Stomach smooth muscle (tissue), 2 donors: ENCODE measurements at regions not wholly inside any gene's neighbourhood (a gene's known extent, or its start where the extent isn't known, plus 50 kb on each side); places are given as distances from the start of the nearest gene placed in this dataset.

ENCODE experiments used
- H3K27ac ChIP-seq: one replicate; pipeline ENCODE4 v1.7.0; 2013; ENCODE audit warnings: mild to moderate bottlenecking, low read length, inconsistent platforms
- H3K27me3 ChIP-seq, 2 donors: one replicate each; pipeline ENCODE4 v1.7.0; 2013; ENCODE audit warnings: low read length in 2 of 2; ENCODE audit not compliant: insufficient read depth in 2 of 2, control insufficient read depth in 1 of 2
- H3K36me3 ChIP-seq, 2 donors: one replicate each; pipeline ENCODE4 v1.7.0; 2013; ENCODE audit warnings: low read length in 2 of 2; ENCODE audit not compliant: control insufficient read depth in 2 of 2, insufficient read depth in 2 of 2
- H3K4me1 ChIP-seq: one replicate; pipeline ENCODE4 v1.7.0; 2013; ENCODE audit warnings: low read length; ENCODE audit not compliant: control insufficient read depth, insufficient read depth
- H3K4me3 ChIP-seq, 2 donors: one replicate each; pipeline ENCODE4 v1.7.0; 2013; ENCODE audit warnings: low read length in 2 of 2
- H3K9ac ChIP-seq, 2 donors: one replicate each; pipeline ENCODE4 v1.7.0; 2013; ENCODE audit warnings: low read length in 2 of 2, mild to moderate bottlenecking in 1 of 2
- H3K9me3 ChIP-seq, 2 donors: one replicate each; pipeline ENCODE4 v1.7.0; 2013; ENCODE audit warnings: low read length in 2 of 2; ENCODE audit not compliant: control insufficient read depth in 2 of 2
- donor health status: healthy.
- donor health status: Pancreatic carcinoma.

- Histone ChIP-seq H3K36me3 (no peaks in the 10 kb centered on the region), H3K4me1 (no peaks in the 10 kb centered on the region), H3K9ac (no peak overlapping the region), H3K9me3 (peaks cover 0 to 7% of the 10 kb centered on the region in 2 donors), H3K27ac (no peak overlapping the region), H3K27me3 (peaks cover 0 to under 1% of the 10 kb centered on the region in 2 donors), H3K4me3 (no peak overlapping the region)
Measured at GRCh38 chr2:15763106-15763821, 171.6 kb downstream of the DDX1 start.

- H3K36me3 ChIP-seq, result no peaks in the 10 kb centered on the region
- no peak overlapping the region for H3K9ac ChIP-seq
- no peak overlapping the region for H3K27ac ChIP-seq
- no peaks in the 10 kb centered on the region for H3K4me1 ChIP-seq
- no peaks in the 10 kb centered on the region for H3K27me3 ChIP-seq
- no peak overlapping the region for H3K4me3 ChIP-seq
- H3K9me3 ChIP-seq, result no peaks in the 10 kb centered on the region
Measured at GRCh38 chr2:15763822-15764682, 172.4 kb downstream of the DDX1 start.

- no peaks in the 10 kb centered on the region for H3K27me3 ChIP-seq
- H3K4me1 ChIP-seq, result no peaks in the 10 kb centered on the region
- no peaks in the 10 kb centered on the region for H3K9me3 ChIP-seq
- no peak overlapping the region for H3K9ac ChIP-seq
- H3K27ac ChIP-seq, result no peak overlapping the region
- H3K36me3 ChIP-seq, result no peaks in the 10 kb centered on the region
- no peak overlapping the region for H3K4me3 ChIP-seq
Measured at GRCh38 chr2:15764683-15765011, 173.0 kb downstream of the DDX1 start.

- no peaks in the 10 kb centered on the region for H3K4me1 ChIP-seq
- no peaks in the 10 kb centered on the region for H3K27me3 ChIP-seq
- H3K9me3 ChIP-seq, result no peaks in the 10 kb centered on the region
- H3K4me3 ChIP-seq, result no peak overlapping the region
- H3K36me3 ChIP-seq, result no peaks in the 10 kb centered on the region
- H3K27ac ChIP-seq, result no peak overlapping the region
- no peak overlapping the region for H3K9ac ChIP-seq
Measured at GRCh38 chr2:15765211-15765610, 173.5 kb downstream of the DDX1 start.

- Histone ChIP-seq H3K36me3 (no peaks in the 10 kb centered on the region), H3K27ac (no peak overlapping the region), H3K4me1 (no peaks in the 10 kb centered on the region), H3K9me3 (no peaks in the 10 kb centered on the region), H3K27me3 (no peaks in the 10 kb centered on the region), H3K4me3 (no peak overlapping the region), H3K9ac (no peak overlapping the region)
Measured at GRCh38 chr2:15765686-15766302, 174.1 kb downstream of the DDX1 start.

GRCh38 chr2:15766303-15766861 is 174.0 kb upstream of the MYCN start:
- H3K9me3 ChIP-seq, result no peaks in the 10 kb centered on the region
- H3K27ac ChIP-seq, result no peak overlapping the region
- no peaks in the 10 kb centered on the region for H3K27me3 ChIP-seq
- no peak overlapping the region for H3K9ac ChIP-seq
- no peaks in the 10 kb centered on the region for H3K36me3 ChIP-seq
- H3K4me3 ChIP-seq, result no peak overlapping the region
- no peaks in the 10 kb centered on the region for H3K4me1 ChIP-seq

GRCh38 chr2:15766911-15767597 is 173.3 kb upstream of the MYCN start:
- H3K36me3 ChIP-seq, result no peaks in the 10 kb centered on the region
- no peaks in the 10 kb centered on the region for H3K9me3 ChIP-seq
- no peak overlapping the region for H3K27ac ChIP-seq
- no peak overlapping the region for H3K9ac ChIP-seq
- H3K4me3 ChIP-seq, result no peak overlapping the region
- H3K4me1 ChIP-seq, result no peaks in the 10 kb centered on the region
- no peaks in the 10 kb centered on the region for H3K27me3 ChIP-seq

- H3K9me3 ChIP-seq, result no peaks in the 10 kb centered on the region
- H3K4me1 ChIP-seq, result no peaks in the 10 kb centered on the region
- no peaks in the 10 kb centered on the region for H3K27me3 ChIP-seq
- no peaks in the 10 kb centered on the region for H3K36me3 ChIP-seq
- H3K9ac ChIP-seq, result no peak overlapping the region
- H3K27ac ChIP-seq, result no peak overlapping the region
- H3K4me3 ChIP-seq, result no peak overlapping the region
Measured at GRCh38 chr2:15767679-15768078, 172.7 kb upstream of the MYCN start.

GRCh38 chr2:15768142-15768541 is 172.2 kb upstream of the MYCN start:
- no peaks in the 10 kb centered on the region for H3K4me1 ChIP-seq
- H3K36me3 ChIP-seq, result no peaks in the 10 kb centered on the region
- no peaks in the 10 kb centered on the region for H3K27me3 ChIP-seq
- no peak overlapping the region for H3K27ac ChIP-seq
- H3K9ac ChIP-seq, result no peak overlapping the region
- no peak overlapping the region for H3K4me3 ChIP-seq
- no peaks in the 10 kb centered on the region for H3K9me3 ChIP-seq

- Histone ChIP-seq H3K4me3 (no peak overlapping the region), H3K4me1 (no peaks in the 10 kb centered on the region), H3K9me3 (no peaks in the 10 kb centered on the region), H3K36me3 (no peaks in the 10 kb centered on the region), H3K27ac (no peak overlapping the region), H3K9ac (no peak overlapping the region), H3K27me3 (no peaks in the 10 kb centered on the region)
Measured at GRCh38 chr2:15768615-15769014, 171.7 kb upstream of the MYCN start.
